ENCODE measurements at regions not wholly inside any gene's neighbourhood (a gene's known extent, or its start where the extent isn't known, plus 50 kb on each side); places are given as distances from the start of the nearest gene placed in this dataset.

DNA sequence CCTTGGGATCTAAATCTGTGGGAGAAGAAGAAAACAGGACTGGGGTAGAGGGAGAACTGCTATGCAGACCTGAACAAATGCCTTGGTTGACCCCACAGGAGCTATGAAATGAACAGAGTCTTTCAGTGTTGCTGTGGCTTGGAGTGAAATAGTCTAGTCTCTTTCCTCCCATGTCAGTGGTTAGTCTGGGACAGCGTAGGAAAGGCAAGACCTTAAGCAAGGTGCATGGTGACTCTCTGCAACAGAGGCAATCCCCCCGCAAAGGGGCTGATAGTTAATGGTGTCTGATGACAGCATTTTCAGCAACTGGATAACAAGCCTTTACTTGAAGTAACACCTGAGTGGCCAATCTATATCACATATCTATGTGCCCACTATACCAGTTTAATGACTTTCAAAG, 62.3 kb downstream of the ARL4A start:
- no peak for TF ChIP-seq POLR2A (IDR thresholded peaks at IDR 0.05)
- no peak overlapping the region for H3K4me3 ChIP-seq
- intact Hi-C loops (cut with DNase I) = no loop called here
- H3K4me1 ChIP-seq = peaks cover 0 to 5% (median 0%) of the 10 kb centered on the region in 12 donors
- H3K27ac ChIP-seq = no peak overlapping the region
- no peaks in the 10 kb centered on the region for H3K36me3 ChIP-seq
- H3K9me3 ChIP-seq = no peaks in the 10 kb centered on the region
- no peak for DNase-seq
- H3K27me3 ChIP-seq = no peaks in the 10 kb centered on the region
- no peak for ATAC-seq
- WGBS, 4 donors = 93 to 97% (median 96%) methylated on average over 2 of the region's 2 CpGs

DNA sequence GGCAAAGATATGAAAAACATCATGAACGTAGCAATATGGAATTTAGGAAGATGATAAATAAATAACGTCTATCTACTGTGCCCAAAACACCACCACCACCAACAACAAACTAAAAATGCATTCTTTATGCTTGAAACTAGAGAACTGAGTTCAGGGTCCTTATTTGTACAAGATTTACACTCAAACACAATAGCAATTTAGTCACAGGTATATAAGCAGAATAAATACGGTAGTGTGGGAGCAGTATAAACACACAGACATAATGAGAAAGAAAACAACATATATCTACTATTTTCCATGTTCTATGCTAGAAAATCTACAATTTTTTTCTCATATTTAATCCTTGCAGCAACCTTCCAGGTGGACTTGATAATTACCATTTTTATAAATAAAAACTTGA, 64.3 kb downstream of the ARL4A start:
- Histone ChIP-seq H3K27me3 (no peaks in the 10 kb centered on the region), H3K36me3 (no peaks in the 10 kb centered on the region), H3K9me3 (no peaks in the 10 kb centered on the region), H3K4me1 (peaks cover 0 to 5% (median 0%) of the 10 kb centered on the region in 12 donors), H3K27ac (no peak overlapping the region), H3K4me3 (no peak overlapping the region)
- TF ChIP-seq CTCF (IDR thresholded peaks at IDR 0.05) = no peak
- no peak for TF ChIP-seq POLR2A (IDR thresholded peaks at IDR 0.05)
- 91 to 92% (median 91%) methylated on average over 3 of the region's 3 CpGs for WGBS, 4 donors
- intact Hi-C loops (cut with DNase I) = no loop called here
- ATAC-seq = no peak
- no peak for DNase-seq

GRCh38 chr7:12754179-12754578, 66.7 kb downstream of the ARL4A start:
- DNase-seq (no peak), ATAC-seq (peak in 3 of 4 donors; percentile 47 to 68 (median 49))
- WGBS, 4 donors = 43 to 59% (median 47%) methylated on average over 3 of the region's 3 CpGs
- no peaks in the 10 kb centered on the region for H3K36me3 ChIP-seq
- TF ChIP-seq POLR2A (IDR thresholded peaks at IDR 0.05) (no peak), CTCF (IDR thresholded peaks at IDR 0.05) (no peak)
- no peaks in the 10 kb centered on the region for H3K9me3 ChIP-seq
- H3K4me1 ChIP-seq = peaks cover 0 to 5% (median 0%) of the 10 kb centered on the region in 12 donors
- intact Hi-C loops (cut with DNase I) = no loop called here
- peak overlapping the region in 1 of 12 donors; percentile 13 for H3K27ac ChIP-seq
- no peaks in the 10 kb centered on the region for H3K27me3 ChIP-seq
- H3K4me3 ChIP-seq = no peak overlapping the region

DNA sequence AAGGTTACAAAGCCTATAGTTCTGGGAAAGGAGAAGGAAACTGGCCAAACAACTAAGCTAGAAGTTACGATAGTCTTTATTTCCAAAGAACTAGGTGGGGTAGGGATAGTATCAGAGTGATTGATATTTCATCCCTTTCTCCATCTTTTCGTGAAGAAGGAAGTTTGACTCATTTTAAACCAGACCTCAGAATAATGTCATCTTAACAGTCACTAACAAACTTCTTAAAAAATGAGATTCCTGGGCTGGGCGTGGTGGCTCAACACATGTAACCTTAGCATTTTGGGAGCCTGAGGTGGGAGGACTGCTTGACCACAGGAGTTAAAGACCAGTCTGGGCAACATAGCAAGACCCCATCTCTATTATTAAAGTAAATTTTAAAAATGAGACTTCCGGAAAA, 69.4 kb downstream of the ARL4A start:
- intact Hi-C loops (cut with DNase I) = no loop called here
- ATAC-seq (no peak), DNase-seq (no peak)
- Histone ChIP-seq H3K4me3 (no peak overlapping the region), H3K4me1 (peaks cover 0 to 5% (median 0%) of the 10 kb centered on the region in 12 donors), H3K27me3 (no peaks in the 10 kb centered on the region), H3K27ac (no peak overlapping the region), H3K9me3 (peaks cover 0 to 5% (median 0%) of the 10 kb centered on the region in 12 donors), H3K36me3 (no peaks in the 10 kb centered on the region)
- no peak for TF ChIP-seq CTCF (IDR thresholded peaks at IDR 0.05)
- TF ChIP-seq POLR2A (IDR thresholded peaks at IDR 0.05) = no peak
- WGBS, 4 donors = 90 to 93% (median 92%) methylated on average over 4 of the region's 4 CpGs

GRCh38 chr7:12757443-12757842, 70.0 kb downstream of the ARL4A start:
- DNase-seq (no peak), ATAC-seq (peak in 1 of 4 donors; percentile 48)
- TF ChIP-seq POLR2A (IDR thresholded peaks at IDR 0.05) = no peak
- no peak for TF ChIP-seq CTCF (IDR thresholded peaks at IDR 0.05)
- 46 to 66% (median 60%) methylated on average over 3 of the region's 3 CpGs for WGBS, 4 donors
- Histone ChIP-seq H3K9me3 (peaks cover 0 to 5% (median 0%) of the 10 kb centered on the region in 12 donors), H3K4me1 (peaks cover 0 to 5% (median 0%) of the 10 kb centered on the region in 12 donors), H3K27me3 (no peaks in the 10 kb centered on the region), H3K27ac (no peak overlapping the region), H3K36me3 (no peaks in the 10 kb centered on the region), H3K4me3 (no peak overlapping the region)
- intact Hi-C loops (cut with DNase I) = no loop called here

All from heart left ventricle (tissue), 16 donors.